HG02623 (cell line): ENCODE measurements at regions not wholly inside any gene's neighbourhood (a gene's known extent, or its start where the extent isn't known, plus 50 kb on each side); places are given as distances from the start of the nearest gene placed in this dataset.

ENCODE experiments used
- ATAC-seq: cut with Tn5 transposase; IDR thresholded peaks from one replicate; pipeline ENCODE4 v1.9.1; 2021; ENCODE audit warnings: moderate library complexity; ENCODE audit not compliant: unreplicated experiment

DNA sequence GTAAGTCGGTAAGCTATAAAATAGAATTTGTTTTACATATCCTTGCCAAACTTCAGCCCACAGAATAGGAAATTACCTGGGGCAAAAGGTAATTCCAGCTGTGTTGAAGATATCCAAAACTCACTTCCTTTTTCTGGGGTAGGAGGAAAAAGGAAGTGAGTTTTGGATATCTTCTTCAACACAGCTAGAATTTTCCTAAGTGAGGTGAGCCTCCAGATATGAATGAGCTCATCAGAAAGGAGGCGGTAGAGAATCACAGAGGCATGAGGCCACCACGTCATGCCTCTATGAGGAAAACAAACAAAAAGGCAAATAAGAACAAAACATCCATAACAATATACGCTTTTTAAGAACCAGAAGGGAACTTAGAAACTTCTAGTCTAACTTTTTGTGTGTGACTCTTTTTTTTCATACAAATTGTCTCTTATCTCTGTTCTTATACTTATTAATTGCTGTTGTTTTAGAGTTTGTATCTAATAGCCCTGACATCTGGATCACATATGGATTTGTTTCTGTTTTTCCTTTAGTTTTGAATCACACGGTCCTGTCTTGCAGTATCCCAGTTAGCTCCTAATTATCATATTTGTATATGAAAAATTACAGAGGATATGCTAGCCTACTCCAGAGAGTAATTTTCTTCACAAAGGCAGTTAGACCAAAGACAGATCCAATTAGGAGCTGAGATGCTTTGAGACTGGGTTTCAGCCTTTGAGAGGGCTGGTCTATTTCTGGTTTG lies 104.5 kb downstream of the RBM43 start:
- no peak for ATAC-seq

GRCh38 chr2:151156431-151156830 lies 105.2 kb downstream of the RBM43 start:
- no peak for ATAC-seq

DNA sequence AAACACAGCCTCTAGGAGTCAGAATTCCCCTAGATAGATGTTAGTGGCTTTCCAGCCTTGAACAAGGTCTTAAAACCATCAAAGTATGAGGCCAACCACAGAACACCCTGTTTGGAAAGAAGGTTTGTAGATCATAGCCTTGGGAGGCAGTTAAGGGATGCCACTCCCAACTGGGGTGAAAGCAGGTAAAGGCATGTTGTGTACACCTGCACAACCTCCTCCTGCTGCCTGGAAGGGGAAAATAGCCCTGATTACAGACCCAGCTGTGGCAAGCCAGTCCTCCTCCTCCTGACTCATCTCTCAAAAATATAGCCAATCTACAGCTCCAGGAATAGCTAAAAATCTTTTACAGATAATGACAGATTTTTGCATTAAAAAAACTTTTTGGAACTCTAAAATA lies 108.1 kb downstream of the RBM43 start:
- no peak for ATAC-seq

DNA sequence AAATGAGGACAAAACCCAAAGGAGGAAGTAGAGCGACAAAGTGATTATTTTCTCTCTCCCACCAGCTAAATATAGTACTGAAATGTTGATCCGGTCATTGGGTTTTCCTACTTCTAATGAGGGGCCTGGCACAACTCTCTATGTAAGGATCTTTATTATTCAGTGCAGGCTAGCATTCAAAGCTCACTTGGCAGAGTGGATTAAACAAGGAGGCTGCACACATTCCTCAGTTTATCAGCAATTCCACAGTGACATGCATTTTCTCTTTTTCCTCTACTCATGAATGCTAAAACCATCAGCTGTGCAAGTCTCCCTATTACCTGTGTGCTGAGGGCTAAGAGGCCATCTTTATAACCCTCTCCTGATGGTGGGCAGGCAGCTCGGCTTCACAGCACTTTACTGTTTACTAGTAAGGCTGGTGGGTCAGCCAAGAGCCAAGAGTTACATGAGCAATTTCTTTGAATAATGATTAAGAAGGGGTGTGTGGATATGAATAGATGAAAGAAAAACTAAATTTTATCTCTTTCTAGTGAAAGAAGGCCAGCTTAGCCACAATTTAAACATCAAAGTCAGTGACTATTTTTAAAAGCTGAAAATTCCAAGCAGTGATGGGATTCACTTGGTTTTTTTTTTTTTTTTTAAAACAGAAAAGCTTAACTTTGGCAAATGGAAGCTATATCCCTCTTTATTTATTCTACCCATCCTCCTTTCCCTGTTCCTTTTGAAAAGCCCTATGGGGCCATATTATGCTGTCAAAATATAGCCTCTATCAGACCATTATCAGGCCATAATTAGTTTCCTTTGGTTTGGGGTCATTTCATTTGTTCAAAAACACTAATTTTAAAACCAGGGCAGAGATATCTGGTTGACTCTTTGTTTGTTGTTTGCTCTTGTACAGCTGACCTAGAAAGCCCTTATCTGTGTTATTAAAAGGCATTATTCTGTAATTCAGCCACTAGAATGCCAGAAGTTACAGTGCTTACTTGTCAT lies 111.0 kb downstream of the RBM43 start:
- ATAC-seq: no peak

- no peak for ATAC-seq
These were observed 123.2 kb downstream of the RBM43 start for GRCh38 chr2:151138507-151138906.

DNA sequence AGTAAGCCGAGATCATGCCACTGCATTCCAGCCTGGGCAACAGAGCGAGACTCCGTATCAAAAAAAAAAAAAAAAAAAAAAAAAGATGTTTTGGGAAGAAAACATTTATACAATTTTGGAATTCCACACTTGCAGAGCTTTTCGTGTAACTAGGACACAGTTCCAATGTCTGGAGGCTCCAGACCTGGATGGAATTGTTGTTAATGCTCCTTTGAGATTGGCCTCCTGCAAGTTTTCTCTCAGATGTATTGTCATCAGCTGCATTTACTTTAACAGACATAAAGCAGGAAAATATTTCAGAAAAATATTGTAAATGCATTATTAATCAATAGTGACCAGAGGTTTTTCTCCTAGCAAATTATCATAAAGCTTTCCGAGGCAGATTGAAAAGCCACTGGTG lies 124.1 kb downstream of the RBM43 start:
- ATAC-seq: no peak

DNA sequence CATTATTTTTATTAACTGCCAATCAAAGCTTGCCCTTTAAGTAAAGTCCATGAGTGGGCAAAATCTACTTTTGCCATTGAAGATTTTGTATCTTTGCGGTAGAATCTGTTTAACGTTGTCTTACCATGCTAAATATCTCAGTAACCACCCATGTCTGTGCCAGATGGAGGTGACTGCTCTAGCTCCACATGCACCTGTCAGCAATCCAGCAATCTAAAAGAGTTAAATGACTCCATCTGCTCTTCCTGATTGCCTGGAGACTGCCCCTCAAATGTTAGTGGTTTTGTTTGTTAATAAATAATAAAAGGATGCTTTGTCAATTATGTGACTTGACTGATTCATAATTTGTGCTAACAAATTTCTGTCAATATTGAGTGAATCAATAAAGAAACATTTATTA lies 141.7 kb downstream of the RBM43 start:
- no peak for ATAC-seq

DNA sequence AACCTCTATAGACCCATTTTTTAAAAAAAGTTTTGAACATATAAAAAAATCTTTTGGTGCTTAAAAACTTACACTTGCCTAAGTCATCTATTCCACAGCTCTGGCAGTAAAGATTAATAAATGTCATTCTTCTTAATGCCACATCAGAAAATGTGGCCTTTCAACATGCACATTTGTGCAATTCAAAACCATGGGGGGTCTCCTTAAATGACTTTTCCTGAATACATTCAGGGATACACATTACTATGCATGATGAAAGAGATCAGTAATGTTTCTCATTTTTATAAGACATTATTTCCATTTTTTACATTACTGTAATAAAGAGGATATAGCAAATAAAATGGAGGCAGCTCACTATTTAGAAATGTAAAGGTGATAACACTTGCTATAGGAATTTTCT lies 142.3 kb downstream of the RBM43 start:
- ATAC-seq: no peak

- no peak for ATAC-seq
These were observed 143.4 kb downstream of the RBM43 start for GRCh38 chr2:151118269-151118668.

DNA sequence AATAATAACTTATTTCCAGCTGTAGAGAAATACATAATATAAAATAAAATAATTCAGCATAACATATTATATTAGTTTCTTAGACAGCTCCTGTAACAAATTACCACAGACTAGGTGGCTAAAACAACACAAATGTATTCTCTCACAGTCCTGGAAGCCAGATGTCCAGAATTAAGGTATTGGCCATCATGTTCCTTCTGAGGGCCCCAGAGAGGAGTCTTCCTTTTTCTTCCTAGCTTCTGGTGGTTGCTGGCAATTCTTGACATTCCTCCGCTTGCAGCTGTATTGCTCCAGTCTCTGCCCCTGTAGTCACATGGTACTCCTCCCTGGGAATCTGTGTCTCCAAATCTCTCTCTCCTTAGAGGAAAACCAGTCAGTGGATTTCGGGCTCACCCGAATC lies 146.8 kb downstream of the RBM43 start:
- ATAC-seq: no peak

- no peak for ATAC-seq
These were observed 148.3 kb downstream of the RBM43 start for GRCh38 chr2:151113318-151113717.

GRCh38 chr2:151111599-151112278 lies 149.9 kb downstream of the RBM43 start:
- ATAC-seq: no peak

DNA sequence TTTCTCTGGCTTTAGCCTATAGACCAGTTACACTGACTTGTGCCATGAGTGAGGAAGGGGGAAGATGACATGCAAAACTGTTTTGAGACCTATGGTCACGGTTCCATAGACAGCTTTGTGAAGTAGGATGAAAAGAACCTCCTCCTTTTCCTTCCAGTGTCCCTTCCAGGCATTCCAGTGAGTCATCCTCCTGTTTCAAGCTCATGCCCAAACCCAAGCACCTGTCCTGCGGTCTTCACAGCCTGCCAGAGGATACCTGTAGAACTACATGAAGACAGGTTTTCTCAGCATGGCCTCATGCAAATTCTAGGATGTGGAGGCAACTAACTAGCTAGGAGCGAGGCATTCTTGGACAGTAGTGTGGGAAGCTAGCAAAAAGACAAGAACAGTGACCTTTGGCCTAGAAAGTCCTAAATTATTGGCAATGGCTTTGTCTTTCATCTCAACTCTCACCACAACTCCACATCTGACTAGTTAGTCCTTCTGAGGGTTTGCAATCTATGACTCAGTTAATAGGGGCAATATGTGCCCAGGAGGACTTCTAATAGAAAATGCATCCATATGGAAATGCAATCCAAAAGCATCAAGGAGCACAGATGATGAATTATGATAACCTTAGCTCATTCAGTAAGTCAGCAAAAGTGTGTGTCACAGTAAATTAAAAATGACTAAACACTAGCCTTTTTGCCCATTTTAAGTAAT lies 154.7 kb downstream of the RBM43 start:
- no peak for ATAC-seq

DNA sequence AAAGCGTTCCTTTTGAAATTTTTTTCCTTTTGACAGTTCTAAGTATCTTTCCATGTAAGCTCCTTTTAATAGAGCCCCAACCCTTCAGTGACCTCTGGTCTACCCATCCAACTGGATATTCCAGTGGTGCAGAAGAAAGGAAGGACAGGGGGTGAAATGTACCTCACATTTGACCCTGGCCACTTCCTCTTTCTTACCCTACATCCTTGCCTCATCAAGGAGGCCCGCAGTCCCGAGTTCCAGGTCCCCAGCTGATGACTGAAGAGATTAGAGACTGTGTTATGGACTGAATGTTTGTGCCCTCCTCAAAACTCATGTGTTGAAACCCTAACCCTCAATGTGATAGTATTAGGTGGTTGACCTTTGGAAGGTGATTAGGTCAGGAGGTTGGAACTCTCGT lies 158.1 kb downstream of the RBM43 start:
- ATAC-seq: no peak

- no peak for ATAC-seq
These were observed 159.4 kb downstream of the RBM43 start for GRCh38 chr2:151102226-151102625.

GRCh38 chr2:151098841-151099240 lies 162.8 kb downstream of the RBM43 start:
- ATAC-seq: no peak

DNA sequence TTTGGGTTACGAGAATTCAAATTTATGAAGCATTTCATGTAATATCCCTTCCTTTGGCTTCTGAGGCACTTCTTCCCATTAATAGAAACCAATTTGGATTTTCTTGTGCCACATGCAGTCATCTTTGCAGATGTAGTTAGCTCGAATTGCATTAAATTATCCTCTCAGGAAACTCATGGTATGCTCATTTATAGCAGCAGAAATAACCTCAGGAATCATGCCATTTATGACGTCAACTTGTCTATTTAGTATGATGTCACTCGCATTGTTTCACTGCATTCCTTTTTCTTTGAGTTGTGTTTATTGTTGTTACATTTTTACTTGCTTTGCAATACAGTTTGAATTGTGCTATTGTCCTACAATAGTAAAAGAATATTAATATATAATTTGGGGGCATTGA lies 163.8 kb downstream of the RBM43 start:
- ATAC-seq: no peak

- ATAC-seq: no peak
These were observed 164.5 kb downstream of the RBM43 start for GRCh38 chr2:151097128-151097527.

DNA sequence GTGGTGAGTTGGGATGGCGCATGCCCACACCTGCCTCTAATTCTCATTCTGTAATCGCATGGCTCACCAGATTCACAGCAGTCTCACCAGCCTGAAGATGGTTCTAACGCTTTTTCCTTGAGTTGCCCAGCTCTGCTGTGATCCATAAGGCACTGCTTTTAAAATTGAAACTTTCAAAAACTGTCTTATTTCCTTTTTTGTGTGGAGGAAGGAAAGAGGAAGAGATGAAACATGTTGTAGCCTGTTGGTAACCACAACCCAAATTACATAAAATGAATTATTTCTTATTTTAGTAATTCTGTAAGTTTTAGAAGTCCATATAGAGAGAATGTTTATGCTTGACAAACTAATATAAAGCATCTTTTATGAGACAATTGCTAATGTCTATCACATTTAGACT lies 165.4 kb downstream of the RBM43 start:
- ATAC-seq: no peak

GRCh38 chr2:151095463-151095862 lies 166.2 kb downstream of the RBM43 start:
- no peak for ATAC-seq

GRCh38 chr2:151091583-151091982 lies 170.1 kb downstream of the RBM43 start:
- ATAC-seq: no peak
